Left lung (tissue), 4 donors: ENCODE measurements at regions not wholly inside any gene's neighbourhood (a gene's known extent, or its start where the extent isn't known, plus 50 kb on each side); places are given as distances from the start of the nearest gene placed in this dataset.

ENCODE experiments used
- ATAC-seq: fragments of 200-7000 bp; cut with Tn5 transposase; one replicate; pipeline ENCODE4 v1.9.1; 2020; ENCODE audit warnings: moderate library complexity
- DNase-seq, 4 donors: peaks; one replicate each; pipeline ENCODE4 v3.0.0-alpha.2; 2013 to 2020
- H3K27ac ChIP-seq, 2 donors: fragments of 200-600 bp; sonication (generic) in 1 of 2; one replicate each; pipeline versions ENCODE4 v1.5.0 to v1.8.0; 2020 to 2021
- H3K27me3 ChIP-seq, 2 donors: fragments of 200-600 bp; sonication (generic) in 1 of 2; one replicate each; pipeline versions ENCODE4 v1.5.0 to v1.8.0; 2020 to 2021
- H3K36me3 ChIP-seq, 2 donors: fragments of 200-600 bp; sonication (generic) in 1 of 2; one replicate each; pipeline versions ENCODE4 v1.5.0 to v1.8.0; 2020 to 2021
- H3K4me1 ChIP-seq, 2 donors: fragments of 200-600 bp; one replicate each; pipeline ENCODE4 v1.8.0; 2021
- H3K4me3 ChIP-seq, 2 donors: fragments of 200-600 bp; sonication (generic) in 1 of 2; one replicate each; pipeline versions ENCODE4 v1.5.0 to v1.8.0; 2020 to 2021; ENCODE audit warnings: mild to moderate bottlenecking in 1 of 2
- H3K9me3 ChIP-seq, 2 donors: fragments of 200-600 bp; sonication (generic) in 1 of 2; one replicate each; pipeline versions ENCODE4 v1.5.0 to v1.8.0; 2020 to 2021
- CTCF ChIP-seq, 2 donors: fragments of 200-600 bp; sonication (generic) in 1 of 2; IDR thresholded peaks; one replicate each; pipeline versions ENCODE4 v1.5.0 to v1.8.0; 2021; ENCODE audit warnings: antibody characterized with exemption in 2 of 2
- intact Hi-C, 2 donors: fragments of 100-400 bp; cut with DNase I; formaldehyde crosslinking; loops; one replicate each; pipeline versions ENCODE4 v1.11.2 to v1.14.2; 2022
- donor health status: DM: no; HTN: yes; CAD: no.
- donor health status: DM: no; HTN: no; CAD: no.

DNA sequence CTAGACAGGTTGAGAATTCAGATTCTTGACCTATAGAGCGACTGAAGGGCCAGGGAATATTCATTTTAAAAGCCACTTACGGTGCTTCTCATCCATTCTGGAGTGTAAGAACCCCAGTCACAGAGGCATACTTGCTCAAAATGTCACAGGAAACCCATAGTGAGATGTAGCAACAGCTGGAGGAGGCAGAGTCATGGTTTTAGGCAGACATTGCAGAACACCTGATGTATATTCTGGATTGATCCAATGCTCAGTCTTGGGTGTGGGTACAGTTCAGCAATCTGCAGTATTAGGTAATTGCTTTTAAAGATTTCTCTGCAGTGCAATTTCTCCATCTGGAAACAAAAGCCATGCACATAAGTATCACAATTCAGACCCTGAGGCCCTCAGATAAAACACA lies 137.4 kb upstream of the SLC22A23 start:
- H3K9me3 ChIP-seq: no peaks in the 10 kb centered on the region
- H3K4me1 ChIP-seq: peaks cover 0 to 4% of the 10 kb centered on the region in 2 donors
- no peak for DNase-seq
- no peak overlapping the region for H3K27ac ChIP-seq
- H3K36me3 ChIP-seq: no peaks in the 10 kb centered on the region
- no peaks in the 10 kb centered on the region for H3K27me3 ChIP-seq
- no peak for ATAC-seq
- intact Hi-C loops: no loop called here
- H3K4me3 ChIP-seq: no peak overlapping the region
- TF ChIP-seq CTCF (IDR thresholded peaks at IDR 0.05): no peak

DNA sequence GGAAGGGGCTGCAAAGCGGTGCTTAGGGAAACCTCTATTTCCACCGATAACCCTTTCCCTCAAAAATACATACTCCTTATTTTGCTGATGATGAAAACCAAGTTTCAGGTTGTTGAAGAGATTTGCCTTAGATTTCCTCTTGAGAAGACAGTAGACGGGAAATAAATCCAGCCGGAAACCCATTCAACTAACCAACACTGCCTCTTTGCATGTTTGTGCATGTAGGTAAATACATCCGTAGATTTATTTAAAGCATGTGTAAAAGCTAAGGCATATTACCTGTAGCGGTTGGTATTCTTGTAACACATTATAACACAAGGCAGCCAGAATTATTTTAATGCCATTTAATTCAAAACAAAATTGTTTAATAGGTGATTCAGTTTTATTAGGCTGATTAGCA lies 136.3 kb upstream of the SLC22A23 start:
- no peak for ATAC-seq
- Histone ChIP-seq H3K4me3 (no peak overlapping the region), H3K9me3 (peaks cover 0 to 1% of the 10 kb centered on the region in 2 donors), H3K36me3 (no peaks in the 10 kb centered on the region), H3K4me1 (peaks cover 0 to 4% of the 10 kb centered on the region in 2 donors), H3K27me3 (no peaks in the 10 kb centered on the region), H3K27ac (no peak overlapping the region)
- DNase-seq: no peak
- no peak for TF ChIP-seq CTCF (IDR thresholded peaks at IDR 0.05)
- intact Hi-C loops: no loop called here

- Histone ChIP-seq H3K4me3 (no peak overlapping the region), H3K36me3 (no peaks in the 10 kb centered on the region), H3K27ac (peak overlapping the region in 1 of 2 donors; percentile 33), H3K27me3 (no peaks in the 10 kb centered on the region), H3K4me1 (peaks cover 0 to 4% of the 10 kb centered on the region in 2 donors), H3K9me3 (peaks cover 0 to 8% of the 10 kb centered on the region in 2 donors)
- TF ChIP-seq CTCF (IDR thresholded peaks at IDR 0.05): no peak
- ATAC-seq (peak; percentile 68), DNase-seq (no peak)
- intact Hi-C loops: no loop called here
Observed at GRCh38 chr6:3592371-3592941, 135.6 kb upstream of the SLC22A23 start.

- H3K36me3 ChIP-seq: no peaks in the 10 kb centered on the region
- DNase-seq (no peak), ATAC-seq (no peak)
- peaks cover 0 to 13% of the 10 kb centered on the region in 2 donors for H3K9me3 ChIP-seq
- peak overlapping the region in 1 of 2 donors; percentile 33 for H3K27ac ChIP-seq
- H3K4me3 ChIP-seq: no peak overlapping the region
- peaks cover 0 to 4% of the 10 kb centered on the region in 2 donors for H3K4me1 ChIP-seq
- no peaks in the 10 kb centered on the region for H3K27me3 ChIP-seq
- intact Hi-C loops: no loop called here
- TF ChIP-seq CTCF (IDR thresholded peaks at IDR 0.05): no peak
Observed at GRCh38 chr6:3591970-3592369, 135.1 kb upstream of the SLC22A23 start.

- DNase-seq: no peak
- intact Hi-C loops: no loop called here
- peaks cover 0 to 15% of the 10 kb centered on the region in 2 donors for H3K9me3 ChIP-seq
- H3K4me1 ChIP-seq: peaks cover 0 to 9% of the 10 kb centered on the region in 2 donors
- H3K36me3 ChIP-seq: no peaks in the 10 kb centered on the region
- H3K27ac ChIP-seq: no peak overlapping the region
- TF ChIP-seq CTCF (IDR thresholded peaks at IDR 0.05): no peak
- no peaks in the 10 kb centered on the region for H3K27me3 ChIP-seq
- no peak for ATAC-seq
- H3K4me3 ChIP-seq: no peak overlapping the region
Observed at GRCh38 chr6:3587660-3588059, 130.8 kb upstream of the SLC22A23 start.
